ENCODE measurements at regions not wholly inside any gene's neighbourhood (a gene's known extent, or its start where the extent isn't known, plus 50 kb on each side); places are given as distances from the start of the nearest gene placed in this dataset.

- Histone ChIP-seq H3K27ac (no peak overlapping the region), H3K4me3 (no peak overlapping the region), H3K9me3 (peaks cover 6% of the 10 kb centered on the region; the same call in 1 of the 3 replicates), H3K4me2 (no peak overlapping the region), H3K4me1 (no peaks in the 10 kb centered on the region)
- ChIA-PET POLR2A (no interaction called here), CTCF (no interaction called here)
- DNase-seq (ENCODE audit: low read depth in 1 of 2, low spot score in 1 of 2) (no peak), FAIRE-seq (no peak), ATAC-seq (no peak)
- WGBS (ENCODE audit: missing lambda C conversion rate): 9% methylated on average over 2 of the region's 2 CpGs
- no peak for TF ChIP-seq MYC (IDR thresholded peaks at IDR 0.05; ENCODE audit: borderline replicate concordance, low read length)
- no peak for TF ChIP-seq SMC3 (IDR thresholded peaks at IDR 0.05)
- no peak for TF ChIP-seq POLR2A (IDR thresholded peaks at IDR 0.05; ENCODE audit: low read length)
Observed at GRCh38 chr10:44201656-44202055, 183.2 kb downstream of the CXCL12 start.

- Histone ChIP-seq H3K9me3 (peaks cover 6% of the 10 kb centered on the region; the same call in 1 of the 3 replicates), H3K4me2 (no peak overlapping the region), H3K27ac (no peak overlapping the region), H3K4me1 (peaks cover 5% of the 10 kb centered on the region), H3K4me3 (no peak overlapping the region)
- FAIRE-seq (no peak), ATAC-seq (no peak), DNase-seq (ENCODE audit: low read depth in 1 of 2, low spot score in 1 of 2) (no peak)
- ChIA-PET POLR2A (no interaction called here), CTCF (no interaction called here)
- TF ChIP-seq SREBF2 (IDR thresholded peaks at IDR 0.05): no peak
- TF ChIP-seq MAX (IDR thresholded peaks at IDR 0.05): no peak
- no peak for TF ChIP-seq EP300 (IDR thresholded peaks at IDR 0.05)
- TF ChIP-seq SMC3 (IDR thresholded peaks at IDR 0.05): no peak
- TF ChIP-seq RARB (CRISPR knock-in tag; IDR thresholded peaks at IDR 0.05): no peak
- no peak for TF ChIP-seq USF2 (IDR thresholded peaks at IDR 0.05)
- TF ChIP-seq POLR2A (IDR thresholded peaks at IDR 0.05; ENCODE audit: low read length): no peak
- WGBS (ENCODE audit: missing lambda C conversion rate): 4% methylated on average over 6 of the region's 6 CpGs
Observed at GRCh38 chr10:44201011-44201410, 183.9 kb downstream of the CXCL12 start.

DNA sequence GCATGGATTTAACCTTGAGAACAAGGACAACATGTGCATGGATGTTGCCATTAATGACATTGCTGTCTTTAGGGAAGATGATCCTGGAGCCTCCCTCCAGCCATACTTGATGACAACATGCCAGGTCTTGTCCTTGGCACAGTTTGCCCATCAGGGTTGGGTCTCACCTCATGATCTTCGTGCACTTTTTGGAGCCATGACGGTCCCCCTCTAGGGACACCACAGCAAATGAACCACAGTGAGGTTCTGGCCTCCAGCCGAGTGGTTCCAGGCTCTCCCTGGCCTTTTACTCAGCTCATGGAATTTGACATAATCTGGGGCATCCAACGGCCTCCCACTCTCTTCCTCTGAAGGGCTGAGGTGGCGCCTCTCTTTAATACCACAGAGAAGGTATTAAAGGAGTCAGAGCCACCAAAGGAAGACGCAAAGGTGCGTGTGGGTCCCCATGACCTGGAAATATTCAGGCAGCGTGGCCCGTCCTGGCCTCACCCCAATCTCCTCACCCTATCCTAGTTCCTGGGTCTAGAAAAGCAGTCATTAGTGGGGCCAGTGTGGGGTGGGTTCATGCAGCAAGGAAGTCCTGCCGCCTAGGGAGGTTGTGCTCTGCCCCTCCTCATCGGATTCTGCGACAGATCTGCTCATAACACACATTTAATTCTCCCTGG, 184.8 kb downstream of the CXCL12 start:
- FAIRE-seq (no peak), DNase-seq (ENCODE audit: low read depth in 1 of 2, low spot score in 1 of 2) (no peak), ATAC-seq (no peak)
- ChIA-PET POLR2A (no interaction called here), CTCF (no interaction called here)
- Histone ChIP-seq H3K9me3 (peaks cover 6% of the 10 kb centered on the region; the same call in 1 of the 3 replicates), H3K4me1 (peaks cover 11% of the 10 kb centered on the region), H3K4me2 (no peak overlapping the region), H3K27ac (no peak overlapping the region), H3K4me3 (no peak overlapping the region)
- WGBS (ENCODE audit: missing lambda C conversion rate): 28% methylated on average over 11 of the region's 12 CpGs
- no peak for TF ChIP-seq GATA3 (IDR thresholded peaks at IDR 0.05; ENCODE audit: borderline replicate concordance)
- no peak for TF ChIP-seq ZSCAN20 (CRISPR knock-in tag; IDR thresholded peaks at IDR 0.05)
- no peak for TF ChIP-seq HES2 (IDR thresholded peaks at IDR 0.05)
- no peak for TF ChIP-seq EP300 (IDR thresholded peaks at IDR 0.05)
- TF ChIP-seq RFX5 (IDR thresholded peaks at IDR 0.05): no peak
- TF ChIP-seq RNF2 (IDR thresholded peaks at IDR 0.05; ENCODE audit: borderline replicate concordance, low read depth): no peak
- TF ChIP-seq CBX2 (IDR thresholded peaks at IDR 0.05; ENCODE audit: borderline replicate concordance, low read depth): no peak
- no peak for TF ChIP-seq MYC (IDR thresholded peaks at IDR 0.05; ENCODE audit: borderline replicate concordance, low read length)

GRCh38 chr10:44199267-44199666, 185.6 kb downstream of the CXCL12 start:
- no peak for ATAC-seq
- Histone ChIP-seq H3K4me2 (no peak overlapping the region), H3K27ac (no peak overlapping the region), H3K4me3 (no peak overlapping the region), H3K9me3 (peaks cover 6% of the 10 kb centered on the region; the same call in 1 of the 3 replicates), H3K4me1 (peaks cover 17% of the 10 kb centered on the region)
- FAIRE-seq: no peak
- TF ChIP-seq TP53 (CRISPR knock-in tag; IDR thresholded peaks at IDR 0.05) (no peak), FOSL2 (IDR thresholded peaks at IDR 0.05) (no peak), FOSL2 (CRISPR knock-in tag; IDR thresholded peaks at IDR 0.05) (no peak), CTCF (IDR thresholded peaks at IDR 0.05) (no peak), POLR2AphosphoS2 (conservative IDR thresholded peaks at IDR 0.05; ENCODE audit: low read length) (no peak)
- POLR2A ChIA-PET: no interaction called here
- no peak for DNase-seq (ENCODE audit: low read depth in 1 of 2, low spot score in 1 of 2)
- CTCF ChIA-PET: no interaction called here
- WGBS (ENCODE audit: missing lambda C conversion rate): 4% methylated on average over 3 of the region's 3 CpGs
